A673 (cell line): ENCODE measurements at regions not wholly inside any gene's neighbourhood (a gene's known extent, or its start where the extent isn't known, plus 50 kb on each side); places are given as distances from the start of the nearest gene placed in this dataset.

Source experiments
- BruUV-seq: library from RNA; stranded (reverse); fragments of 400-500 nt; replicated peaks from 2 replicates; lab custom pipeline; 2021; lab: Mats Ljungman, UMichigan
- CTCF ChIA-PET: fragments of 300-600 bp; sonication (Branson Sonifier 250); formaldehyde crosslinking; loops from one replicate; lab custom pipeline; 2022; ENCODE audit warnings: antibody characterized with exemption; lab: Charles Lee
- POLR2A ChIA-PET: fragments of 300-600 bp; sonication (Branson Sonifier 250); formaldehyde crosslinking; loops from one replicate; lab custom pipeline; 2022; ENCODE audit warnings: antibody characterized with exemption; ENCODE audit not compliant: low non-redundant PET; lab: Charles Lee
- DNase-seq: peaks from one replicate; pipeline ENCODE4 v3.0.0-alpha.2; 2015; ENCODE audit warnings: low spot score
- H3K27ac ChIP-seq: fragments of 200-600 bp; sonication (generic); 2 replicates; pipeline ENCODE4 v1.5.1; 2016; ENCODE audit warnings: mixed run types, low read depth, mild to moderate bottlenecking, mixed read lengths, antibody characterized with exemption, low read length; ENCODE audit not compliant: poor library complexity, severe bottlenecking
- H3K27me3 ChIP-seq: fragments of 200-600 bp; sonication (generic); replicated peaks from 2 replicates; pipeline ENCODE4 v1.6.1; 2017; ENCODE audit warnings: mixed run types, low read depth, mild to moderate bottlenecking, mixed read lengths, antibody characterized with exemption, low read length; ENCODE audit not compliant: insufficient read depth, poor library complexity
- H3K36me3 ChIP-seq: fragments of 200-600 bp; sonication (generic); 2 replicates; pipeline ENCODE4 v1.6.1; 2016; ENCODE audit warnings: mixed run types, mild to moderate bottlenecking, mixed read lengths, antibody characterized with exemption, low read length; ENCODE audit not compliant: insufficient read depth, poor library complexity, severe bottlenecking
- H3K4me1 ChIP-seq: fragments of 200-600 bp; sonication (generic); 2 replicates; pipeline ENCODE4 v1.6.1; 2017; ENCODE audit warnings: mixed run types, mild to moderate bottlenecking, mixed read lengths, antibody characterized with exemption, low read length; ENCODE audit not compliant: insufficient read depth, poor library complexity, severe bottlenecking
- H3K4me3 ChIP-seq: fragments of 200-600 bp; sonication (generic); 2 replicates; pipeline ENCODE4 v1.5.1; 2016; ENCODE audit warnings: low read depth, mixed run types, mild to moderate bottlenecking, mixed read lengths, low read length; ENCODE audit not compliant: poor library complexity, severe bottlenecking
- H3K9me3 ChIP-seq: fragments of 200-600 bp; sonication (generic); 2 replicates; pipeline ENCODE4 v1.6.1; 2016; ENCODE audit warnings: mixed run types, low read depth, mild to moderate bottlenecking, mixed read lengths, antibody characterized with exemption, low read length; ENCODE audit not compliant: poor library complexity, severe bottlenecking
- EZH2 ChIP-seq: fragments of 200-600 bp; sonication (generic); IDR thresholded peaks from 2 replicates; pipeline ENCODE4 v1.6.1; 2017; ENCODE audit warnings: borderline replicate concordance, low read depth, mild to moderate bottlenecking, mixed read lengths, antibody characterized with exemption, low read length; ENCODE audit not compliant: poor library complexity, severe bottlenecking
- intact Hi-C: fragments of 100-400 bp; cut with micrococcal nuclease; formaldehyde crosslinking; loops from one replicate; pipeline ENCODE4 v1.10.0; 2022; ENCODE audit not compliant: unreplicated experiment
- TF ChIP-seq, protein P1 (sequence below): fragments of 300-800, 200-600 bp; sonication (generic); conservative IDR thresholded peaks from 2 replicates; pipeline ENCODE4 v1.5.1; 2017; ENCODE audit warnings: low read depth, mild to moderate bottlenecking, antibody characterized with exemption, low read length, moderate library complexity, mixed read lengths

DNA sequence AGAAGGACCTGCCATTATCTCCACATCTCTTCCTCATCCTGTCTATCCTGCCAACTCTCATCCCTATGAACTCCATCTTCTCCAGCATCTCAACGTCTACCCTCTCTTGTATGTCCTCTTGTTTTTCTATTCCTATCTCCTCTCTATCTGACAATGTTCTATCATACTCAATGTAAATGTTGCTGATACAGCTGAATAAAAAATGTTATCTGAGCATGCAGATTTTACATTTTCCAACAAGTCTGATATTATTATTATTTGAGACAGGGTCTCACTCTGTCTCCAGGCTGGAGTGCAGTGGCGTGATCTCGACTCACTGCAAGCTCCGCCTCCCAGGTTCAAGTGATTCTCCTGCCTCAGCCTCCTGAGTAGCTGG, 56.0 kb upstream of the RAI14 start:
- no TSS peak for BruUV-seq
- CTCF ChIA-PET = no interaction called here
- POLR2A ChIA-PET = no interaction called here
- Histone ChIP-seq H3K4me1 (peaks cover 13% of the 10 kb centered on the region), H3K9me3 (no peaks in the 10 kb centered on the region), H3K4me3 (no peak overlapping the region), H3K27ac (no peak overlapping the region), H3K36me3 (no peaks in the 10 kb centered on the region), H3K27me3 (no peaks in the 10 kb centered on the region)
- no peak for DNase-seq
- intact Hi-C loops = no loop called here
- no peak for TF ChIP-seq EZH2
- TF ChIP-seq, protein P1, sequence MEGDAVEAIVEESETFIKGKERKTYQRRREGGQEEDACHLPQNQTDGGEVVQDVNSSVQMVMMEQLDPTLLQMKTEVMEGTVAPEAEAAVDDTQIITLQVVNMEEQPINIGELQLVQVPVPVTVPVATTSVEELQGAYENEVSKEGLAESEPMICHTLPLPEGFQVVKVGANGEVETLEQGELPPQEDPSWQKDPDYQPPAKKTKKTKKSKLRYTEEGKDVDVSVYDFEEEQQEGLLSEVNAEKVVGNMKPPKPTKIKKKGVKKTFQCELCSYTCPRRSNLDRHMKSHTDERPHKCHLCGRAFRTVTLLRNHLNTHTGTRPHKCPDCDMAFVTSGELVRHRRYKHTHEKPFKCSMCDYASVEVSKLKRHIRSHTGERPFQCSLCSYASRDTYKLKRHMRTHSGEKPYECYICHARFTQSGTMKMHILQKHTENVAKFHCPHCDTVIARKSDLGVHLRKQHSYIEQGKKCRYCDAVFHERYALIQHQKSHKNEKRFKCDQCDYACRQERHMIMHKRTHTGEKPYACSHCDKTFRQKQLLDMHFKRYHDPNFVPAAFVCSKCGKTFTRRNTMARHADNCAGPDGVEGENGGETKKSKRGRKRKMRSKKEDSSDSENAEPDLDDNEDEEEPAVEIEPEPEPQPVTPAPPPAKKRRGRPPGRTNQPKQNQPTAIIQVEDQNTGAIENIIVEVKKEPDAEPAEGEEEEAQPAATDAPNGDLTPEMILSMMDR = no peak

DNA sequence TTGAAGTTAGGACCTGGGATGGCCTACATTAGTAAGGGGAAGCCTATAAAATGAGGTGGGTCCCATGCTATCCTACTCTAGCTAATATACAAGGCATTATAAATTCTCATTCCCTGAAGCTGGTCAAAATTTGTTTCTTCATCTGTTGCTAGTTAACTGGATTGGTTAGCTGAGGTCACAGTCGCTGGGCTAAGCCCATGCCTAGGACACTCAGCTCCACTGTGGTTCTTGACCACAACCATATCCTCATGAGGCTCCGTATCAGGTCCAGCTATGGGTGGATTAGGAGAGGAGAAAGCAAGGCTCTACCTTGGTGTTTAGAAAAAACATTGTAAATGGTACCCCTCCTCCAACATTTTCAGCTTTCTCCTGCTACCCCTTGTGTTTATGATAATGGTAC, 52.8 kb upstream of the RAI14 start:
- Histone ChIP-seq H3K36me3 (no peaks in the 10 kb centered on the region), H3K9me3 (no peaks in the 10 kb centered on the region), H3K4me1 (peaks cover 3% of the 10 kb centered on the region), H3K27ac (no peak overlapping the region), H3K27me3 (no peaks in the 10 kb centered on the region), H3K4me3 (no peak overlapping the region)
- intact Hi-C loops = no loop called here
- DNase-seq = no peak
- TF ChIP-seq EZH2 = no peak
- TF ChIP-seq, protein P1 = no peak
- ChIA-PET POLR2A (no interaction called here), CTCF (no interaction called here)
- BruUV-seq = no TSS peak

- H3K4me3 ChIP-seq = no peak overlapping the region
- H3K36me3 ChIP-seq = no peaks in the 10 kb centered on the region
- H3K27me3 ChIP-seq = no peaks in the 10 kb centered on the region
- no peak for DNase-seq
- no peak overlapping the region for H3K27ac ChIP-seq
- peaks cover 9% of the 10 kb centered on the region for H3K4me1 ChIP-seq
- ChIA-PET CTCF (no interaction called here), POLR2A (no interaction called here)
- intact Hi-C loops = no loop called here
- TF ChIP-seq, protein P1 = no peak
- TF ChIP-seq EZH2 = no peak
- no TSS peak for BruUV-seq
- no peaks in the 10 kb centered on the region for H3K9me3 ChIP-seq
Observed at GRCh38 chr5:34604119-34604675, 51.9 kb upstream of the RAI14 start.
